K562 (cell line): ENCODE measurements at regions not wholly inside any gene's neighbourhood (a gene's known extent, or its start where the extent isn't known, plus 50 kb on each side); places are given as distances from the start of the nearest gene placed in this dataset.

Experiments
- ATAC-seq: fragments of 200-7000 bp; cut with Tn5 transposase; 3 replicates; pipeline ENCODE4 v1.9.1; 2020; ENCODE audit warnings: moderate library complexity
- BruUV-seq: library from RNA; stranded (reverse); fragments of 400-500 nt; replicated peaks from 2 replicates; lab custom pipeline; 2021; lab: Mats Ljungman, UMichigan
- CTCF ChIA-PET: fragments of 300-600 bp; formaldehyde crosslinking; extraction: SDS; loops from one replicate; lab custom pipeline; 2021; ENCODE audit warnings: low intra/inter-chr PET ratio; lab: Yijun Ruan, JAX
- POLR2A ChIA-PET: fragments of 300-600, 350-650 bp; sonication (Branson Sonifier 250); formaldehyde crosslinking; extraction: SDS; loops from one replicate; lab custom pipeline; 2021; ENCODE audit warnings: antibody characterized with exemption, inconsistent platforms; lab: Yijun Ruan, JAX
- DNase-seq, 4 experiments: peaks; one replicate each; pipeline versions ENCODE4 v3.0.0 to v3.0.0-alpha.2; 2011 to 2018; ENCODE audit warnings: low spot score in 3 of 4, mixed read lengths in 3 of 4; ENCODE audit errors: extremely low read depth in 1 of 4
- FAIRE-seq: peaks from 2 replicates; lab custom pipeline; 2011; peaks lifted over from hg19 to GRCh38; lab: Jason Lieb, UNC
- H2AFZ ChIP-seq: 2 replicates; pipeline ENCODE4 v1.6.0; 2011; ENCODE audit warnings: low read depth, low read length, control low read depth, inconsistent platforms
- H3K27ac ChIP-seq: fragments of 200-600 bp; 3 replicates; pipeline ENCODE4 v1.8.0; 2011; ENCODE audit warnings: low read depth, mild to moderate bottlenecking, control low read depth, inconsistent platforms, low read length, moderate library complexity, mixed read lengths; ENCODE audit errors: extremely low read depth
- H3K27me3 ChIP-seq, 2 experiments: fragments of 300-600 bp in 1 of 2; 2 replicates in 1 of 2; 3 replicates in 1 of 2; pipeline versions ENCODE4 v1.6.0 to v1.8.0; 2011; ENCODE audit warnings: inconsistent platforms in 2 of 2, low read length in 2 of 2, mild to moderate bottlenecking in 1 of 2, mixed read lengths in 1 of 2, moderate library complexity in 1 of 2; ENCODE audit not compliant: control insufficient read depth in 2 of 2, insufficient read depth in 2 of 2
- H3K36me3 ChIP-seq: fragments of 300-600 bp; 3 replicates; pipeline ENCODE4 v1.8.0; 2011; ENCODE audit warnings: mild to moderate bottlenecking, low read length, inconsistent platforms; ENCODE audit not compliant: control insufficient read depth, insufficient read depth
- H3K4me1 ChIP-seq, 2 experiments: fragments of 200-600 bp in 1 of 2; replicated peaks in 1 of 2; 2 replicates in 1 of 2; 3 replicates in 1 of 2; pipeline versions ENCODE4 v1.5.1 to v1.8.0; 2011; ENCODE audit warnings: inconsistent platforms in 2 of 2, low read length in 2 of 2, mild to moderate bottlenecking in 1 of 2, mixed read lengths in 1 of 2, moderate library complexity in 1 of 2; ENCODE audit not compliant: control insufficient read depth in 2 of 2, insufficient read depth in 2 of 2
- H3K4me2 ChIP-seq: 2 replicates; pipeline ENCODE4 v1.6.1; 2011; ENCODE audit warnings: low read length, control low read depth, inconsistent platforms, mixed read lengths; ENCODE audit not compliant: insufficient read depth
- H3K4me3 ChIP-seq: fragments of 200-600 bp; sonication (generic), shearing (Covaris generic); 2 replicates; pipeline ENCODE4 v1.5.1; 2016; ENCODE audit warnings: control low read depth, inconsistent platforms
- H3K79me2 ChIP-seq: fragments of 200-600 bp; 3 replicates; pipeline ENCODE4 v1.8.0; 2011; ENCODE audit warnings: low read length, inconsistent platforms; ENCODE audit not compliant: control insufficient read depth, insufficient read depth
- H3K9ac ChIP-seq, 2 experiments: 2 replicates each; pipeline versions ENCODE4 v1.6.0 to v1.6.1; 2011; ENCODE audit warnings: low read depth in 2 of 2, low read length in 2 of 2, control low read depth in 1 of 2, inconsistent platforms in 1 of 2, mild to moderate bottlenecking in 1 of 2, mixed read lengths in 1 of 2; ENCODE audit not compliant: insufficient read depth in 1 of 2
- H3K9me1 ChIP-seq: one replicate; pipeline ENCODE4 v1.6.0; 2011; ENCODE audit warnings: inconsistent platforms, mild to moderate bottlenecking, low read length, moderate library complexity; ENCODE audit not compliant: control insufficient read depth, insufficient read depth
- H3K9me3 ChIP-seq: replicated peaks from 2 replicates; pipeline ENCODE4 v1.5.1; 2011; ENCODE audit warnings: low read depth, low read length, inconsistent platforms; ENCODE audit not compliant: control insufficient read depth, insufficient read depth
- H4K20me1 ChIP-seq: replicated peaks from 2 replicates; pipeline ENCODE4 v1.6.1; 2011; ENCODE audit warnings: low read length, inconsistent platforms, mixed read lengths; ENCODE audit not compliant: control insufficient read depth, insufficient read depth
- FOXJ3 ChIP-seq: sonication (generic); formaldehyde crosslinking; IDR thresholded peaks from 2 replicates; pipeline ENCODE4 v1.4.0; 2020; ENCODE audit warnings: mild to moderate bottlenecking, missing genetic modification reagents
- MBD2 ChIP-seq: sonication (generic); IDR thresholded peaks from 2 replicates; pipeline ENCODE4 v1.6.1; 2016; ENCODE audit warnings: low read depth, borderline replicate concordance
- NFE2 ChIP-seq: IDR thresholded peaks from 2 replicates; pipeline ENCODE4 v1.6.1; 2014; ENCODE audit warnings: antibody characterized with exemption, low read depth
- POLR3G ChIP-seq: IDR thresholded peaks from 2 replicates; pipeline ENCODE4 v1.6.1; 2011; ENCODE audit not compliant: insufficient read length, insufficient replicate concordance; ENCODE audit errors: extremely low read depth
- TFE3 ChIP-seq: fragments of 450-650 bp; formaldehyde crosslinking; IDR thresholded peaks from 2 replicates; pipeline ENCODE4 v1.4.0; 2020; ENCODE audit warnings: mild to moderate bottlenecking, mixed read lengths
- WGBS: fragments of 100-300 bp; shearing (Covaris generic); methylation state at CpG from one replicate; pipeline ENCODE4 v1.1.6; 2016; ENCODE audit warnings: low coverage, mixed read lengths; ENCODE audit not compliant: insufficient coverage; ENCODE audit errors: missing lambda C conversion rate; 5-methylcytosine and 5-hydroxymethylcytosine counted together
- in situ Hi-C: fragments of 300-500 bp; cut with MboI; formaldehyde crosslinking; loops from 4 replicates; pipeline ENCODE4 v1.15.0; 2018; ENCODE audit warnings: inconsistent platforms, mixed read lengths
- intact Hi-C: fragments of 100-400 bp; cut with micrococcal nuclease; formaldehyde crosslinking; loops from 2 replicates; pipeline ENCODE4 v1.14.2; 2022
- TF ChIP-seq, protein P1 (sequence below), 2 experiments: fragments of 250-450 bp in 1 of 2; fragments of 450-650 bp in 1 of 2; sonication (Bioruptor Pico) in 1 of 2; IDR thresholded peaks; 2 replicates each; pipeline versions ENCODE4 v1.6.1 to v1.8.0; 2016 to 2021; ENCODE audit warnings: mild to moderate bottlenecking in 2 of 2, moderate library complexity in 2 of 2, missing compliant biosample characterization in 1 of 2, missing genetic modification characterization in 1 of 2

DNA sequence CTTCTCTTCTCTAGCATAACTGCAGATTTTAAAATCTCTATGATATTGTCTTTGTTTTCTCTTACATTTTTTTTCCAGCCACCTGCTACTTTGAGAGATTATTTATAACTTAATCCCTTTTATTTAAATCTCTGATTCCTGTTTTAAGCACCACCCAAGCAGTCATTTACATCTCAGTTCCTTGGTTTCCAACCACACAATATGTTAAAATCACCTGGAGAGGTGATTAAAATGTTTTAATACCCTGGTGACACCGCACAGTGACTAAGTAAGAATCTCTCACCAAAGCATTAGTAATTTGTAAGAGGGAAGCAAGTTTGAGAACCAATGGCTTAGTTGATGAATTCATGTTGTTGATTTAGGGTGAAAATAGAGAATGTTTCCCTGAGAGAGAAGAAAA is 849.8 kb downstream of the TMTC2 start (continued):
- no peak for TF ChIP-seq TFE3 (CRISPR knock-in tag)
- TF ChIP-seq FOXJ3 (CRISPR knock-in tag), result no peak
- TF ChIP-seq, all 486 proteins: peak for 0

DNA sequence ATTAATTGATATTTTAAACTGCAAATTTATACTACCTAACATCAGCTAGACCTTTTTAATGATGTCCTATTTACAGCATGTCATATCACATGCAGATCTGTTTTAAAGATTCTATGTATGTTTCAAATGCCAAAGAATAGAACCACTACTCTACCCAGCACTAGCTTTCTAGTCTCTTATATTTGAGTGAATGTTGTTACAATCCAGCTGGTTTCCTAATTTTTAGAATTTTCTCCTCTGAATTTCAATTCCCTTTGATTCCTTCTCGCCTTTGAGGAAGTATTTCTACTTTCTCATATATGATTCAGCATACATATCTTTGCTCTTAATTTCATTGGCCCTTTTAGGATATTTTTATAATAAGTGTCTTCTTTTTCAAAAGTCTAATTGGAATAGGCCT is 841.9 kb downstream of the TMTC2 start:
- no peaks in the 10 kb centered on the region for H3K4me1 ChIP-seq
- no peaks in the 10 kb centered on the region for H4K20me1 ChIP-seq
- no peak overlapping the region for H3K4me3 ChIP-seq
- H3K27ac ChIP-seq, result no peak overlapping the region
- no peaks in the 10 kb centered on the region for H3K79me2 ChIP-seq
- ATAC-seq (no peak), FAIRE-seq (no peak), DNase-seq (no peak)
- no peaks in the 10 kb centered on the region for H3K27me3 ChIP-seq
- ChIA-PET POLR2A (no interaction called here), CTCF (no interaction called here)
- in situ Hi-C loops, result no loop called here
- no TSS peak for BruUV-seq
- no peaks in the 10 kb centered on the region for H3K9me1 ChIP-seq
- no peak overlapping the region for H3K9ac ChIP-seq
- no peaks in the 10 kb centered on the region for H3K9me3 ChIP-seq
- 0% methylated on average over 1 of the region's 1 CpG for WGBS
- intact Hi-C loops, result no loop called here
- no peak overlapping the region for H3K4me2 ChIP-seq
- H3K36me3 ChIP-seq, result no peaks in the 10 kb centered on the region
- H2AFZ ChIP-seq, result no peak overlapping the region
- TF ChIP-seq MBD2, result no peak
- TF ChIP-seq, protein P1, sequence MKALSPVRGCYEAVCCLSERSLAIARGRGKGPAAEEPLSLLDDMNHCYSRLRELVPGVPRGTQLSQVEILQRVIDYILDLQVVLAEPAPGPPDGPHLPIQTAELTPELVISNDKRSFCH (CRISPR knock-in tag; IDR thresholded peaks at IDR 0.05), result no peak
- TF ChIP-seq, protein P1 (tag; IDR thresholded peaks at IDR 0.05), result no peak
- TF ChIP-seq POLR3G, result no peak
- TF ChIP-seq NFE2, result no peak
